ENCODE measurements at regions not wholly inside any gene's neighbourhood (a gene's known extent, or its start where the extent isn't known, plus 50 kb on each side); places are given as distances from the start of the nearest gene placed in this dataset.

DNA sequence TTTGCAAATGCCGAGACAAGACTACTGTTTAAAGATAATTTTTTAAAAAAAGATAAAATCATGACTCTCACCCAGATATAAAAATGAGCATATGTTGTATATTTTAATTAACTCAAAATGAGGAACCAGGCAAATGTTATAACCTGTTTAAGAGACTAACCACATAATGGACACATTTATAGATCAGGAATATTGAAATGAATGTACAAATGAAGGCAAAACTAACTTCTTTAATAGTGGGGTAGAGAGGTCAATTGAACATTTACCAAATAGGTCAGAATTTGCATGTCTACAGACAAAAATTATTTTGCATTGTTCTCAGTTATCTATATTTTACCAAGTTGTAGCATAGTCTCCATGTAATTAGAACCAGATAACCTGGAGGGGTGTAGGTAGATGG lies 134.3 kb upstream of the PFN2 start:
- H3K4me1 ChIP-seq, result no peaks in the 10 kb centered on the region
- TF ChIP-seq CTCF (IDR thresholded peaks at IDR 0.05), result no peak
- H3K27me3 ChIP-seq, result no peaks in the 10 kb centered on the region
- intact Hi-C loops (cut with DNase I), result no loop called here
- DNase-seq (no peak), ATAC-seq (no peak), FAIRE-seq (no peak)
- H3K36me3 ChIP-seq, result no peaks in the 10 kb centered on the region
- no peak overlapping the region for H3K27ac ChIP-seq
- H3K4me3 ChIP-seq, result no peak overlapping the region
- WGBS, 2 donors, result 86 to 92% methylated on average over 1 of the region's 1 CpG
- H3K9me3 ChIP-seq, result no peaks in the 10 kb centered on the region

GRCh38 chr3:150104564-150104963 lies 133.9 kb upstream of the PFN2 start:
- WGBS, 2 donors, result 85 to 90% methylated on average over 3 of the region's 3 CpGs
- ATAC-seq (no peak), DNase-seq (no peak), FAIRE-seq (no peak)
- intact Hi-C loops (cut with DNase I), result no loop called here
- Histone ChIP-seq H3K36me3 (no peaks in the 10 kb centered on the region), H3K4me1 (no peaks in the 10 kb centered on the region), H3K27ac (no peak overlapping the region), H3K9me3 (no peaks in the 10 kb centered on the region), H3K4me3 (no peak overlapping the region), H3K27me3 (no peaks in the 10 kb centered on the region)
- TF ChIP-seq CTCF (IDR thresholded peaks at IDR 0.05), result no peak

DNA sequence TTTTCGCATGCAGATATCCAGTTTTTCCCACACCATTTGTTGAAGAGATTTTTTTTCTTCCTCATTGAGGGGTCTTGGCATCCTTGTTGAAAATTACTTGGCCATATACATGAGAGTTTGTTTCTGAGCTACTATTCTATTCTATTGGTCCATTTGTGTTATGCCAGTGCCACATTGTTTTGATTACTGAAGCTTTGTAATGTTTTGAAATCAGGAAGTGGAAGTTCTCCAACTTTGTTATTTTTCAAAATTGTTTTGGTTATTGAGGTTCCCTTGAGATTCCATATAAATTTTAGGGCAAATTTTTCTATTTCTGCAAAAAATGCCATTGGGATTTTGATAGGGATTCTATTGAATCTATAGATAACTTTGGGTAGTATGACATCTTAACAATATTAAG lies 130.3 kb upstream of the PFN2 start:
- DNase-seq (no peak), ATAC-seq (no peak), FAIRE-seq (no peak)
- WGBS, 2 donors, result 96 to 98% methylated on average over 1 of the region's 1 CpG
- Histone ChIP-seq H3K4me1 (no peaks in the 10 kb centered on the region), H3K27ac (no peak overlapping the region), H3K36me3 (no peaks in the 10 kb centered on the region), H3K4me3 (no peak overlapping the region), H3K27me3 (no peaks in the 10 kb centered on the region), H3K9me3 (no peaks in the 10 kb centered on the region)
- intact Hi-C loops (cut with DNase I), result no loop called here
- TF ChIP-seq CTCF (IDR thresholded peaks at IDR 0.05), result no peak

- no peaks in the 10 kb centered on the region for H3K4me1 ChIP-seq
- no peak overlapping the region for H3K4me3 ChIP-seq
- intact Hi-C loops (cut with DNase I), result no loop called here
- H3K9me3 ChIP-seq, result no peaks in the 10 kb centered on the region
- no peaks in the 10 kb centered on the region for H3K36me3 ChIP-seq
- FAIRE-seq (no peak), ATAC-seq (no peak), DNase-seq (no peak)
- H3K27me3 ChIP-seq, result no peaks in the 10 kb centered on the region
- 74 to 76% methylated on average over 3 of the region's 3 CpGs for WGBS, 2 donors
- H3K27ac ChIP-seq, result no peak overlapping the region
- TF ChIP-seq CTCF (IDR thresholded peaks at IDR 0.05), result no peak
Observed at GRCh38 chr3:150098621-150099020, 127.9 kb upstream of the PFN2 start.

- FAIRE-seq, result no peak
- no peak for TF ChIP-seq CTCF (IDR thresholded peaks at IDR 0.05)
- Histone ChIP-seq H3K4me1 (no peaks in the 10 kb centered on the region), H3K27ac (no peak overlapping the region), H3K4me3 (no peak overlapping the region), H3K36me3 (no peaks in the 10 kb centered on the region), H3K27me3 (no peaks in the 10 kb centered on the region), H3K9me3 (no peaks in the 10 kb centered on the region)
- intact Hi-C loops (cut with DNase I), result no loop called here
- no peak for DNase-seq
- no peak for ATAC-seq
- 84 to 92% methylated on average over 4 of the region's 4 CpGs for WGBS, 2 donors
Observed at GRCh38 chr3:150097588-150097890, 126.8 kb upstream of the PFN2 start.
